Endothelial cell of umbilical vein (primary cell): ENCODE measurements at regions not wholly inside any gene's neighbourhood (a gene's known extent, or its start where the extent isn't known, plus 50 kb on each side); places are given as distances from the start of the nearest gene placed in this dataset.

Source experiments
- CTCF ChIP-seq, 2 donors: IDR thresholded peaks; 1 replicate in 1 of 2; 2 replicates in 1 of 2; pipeline ENCODE4 v1.5.1; 2011; ENCODE audit warnings: low read length in 2 of 2, mild to moderate bottlenecking in 2 of 2, moderate library complexity in 2 of 2, control low read depth in 1 of 2, inconsistent platforms in 1 of 2, low read depth in 1 of 2; ENCODE audit not compliant: insufficient read depth in 1 of 2; ENCODE audit errors: extremely low read depth in 1 of 2
- JUN ChIP-seq: IDR thresholded peaks from 2 replicates; pipeline ENCODE4 v1.6.1; 2011; ENCODE audit warnings: borderline replicate concordance, low read depth; ENCODE audit not compliant: insufficient read length, insufficient read depth
- MAX ChIP-seq: IDR thresholded peaks from 2 replicates; pipeline ENCODE4 v1.6.1; 2011; ENCODE audit not compliant: insufficient read depth, insufficient read length
- MYC ChIP-seq: IDR thresholded peaks from one replicate; pipeline ENCODE4 v1.6.1; 2011; ENCODE audit warnings: mild to moderate bottlenecking, low read depth, low read length
- POLR2A ChIP-seq: IDR thresholded peaks from 2 replicates; pipeline ENCODE4 v1.6.1; 2012; ENCODE audit warnings: low read depth, mild to moderate bottlenecking, control low read depth, low read length
- POLR2AphosphoS5 ChIP-seq: IDR thresholded peaks from 2 replicates; pipeline ENCODE4 v1.6.1; 2012; ENCODE audit warnings: low read depth, mild to moderate bottlenecking, control low read depth, low read length, moderate library complexity; ENCODE audit not compliant: insufficient read depth

GRCh38 chr11:116698080-116698479, 74.7 kb downstream of the BUD13 start:
- TF ChIP-seq CTCF (IDR thresholded peaks at IDR 0.05; ENCODE audit: extremely low read depth in 1 of 2, insufficient read depth in 1 of 2, low read depth in 1 of 2, low read length in 2 of 2): no peak
- TF ChIP-seq POLR2A: no peak
- TF ChIP-seq MYC: no peak
- no peak for TF ChIP-seq POLR2AphosphoS5
- TF ChIP-seq JUN: no peak
- TF ChIP-seq MAX: no peak
